ENCODE measurements at regions not wholly inside any gene's neighbourhood (a gene's known extent, or its start where the extent isn't known, plus 50 kb on each side); places are given as distances from the start of the nearest gene placed in this dataset.

DNA sequence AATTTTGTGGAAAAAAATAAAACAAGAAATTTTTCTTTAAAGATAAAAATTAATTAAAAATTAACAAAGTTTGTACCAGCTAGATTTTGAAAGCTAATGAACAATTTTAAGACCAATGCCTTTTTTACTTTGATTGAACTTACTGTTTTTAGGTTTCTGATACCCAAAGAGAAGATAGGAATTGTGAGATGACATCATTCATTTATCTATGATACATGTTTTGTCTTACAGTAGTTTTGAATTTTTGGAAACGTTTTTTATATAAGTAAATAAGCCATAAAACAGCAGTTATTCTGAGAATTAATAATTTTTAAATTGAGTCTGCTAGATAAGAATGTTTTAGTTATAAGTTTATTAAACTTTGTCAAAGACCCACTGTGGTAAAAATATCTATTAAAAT, 65.0 kb upstream of the GPR174 start:
- ChIA-PET CTCF (no interaction called here), POLR2A (no interaction called here)
- Histone ChIP-seq H3K27me3 (ENCODE audit: control insufficient read depth, insufficient read depth, low read length) (no peaks in the 10 kb centered on the region), H3K36me3 (ENCODE audit: control insufficient read depth, insufficient read depth, low read length) (no peaks in the 10 kb centered on the region), H3K4me3 (ENCODE audit: low read depth, low read length) (no peak overlapping the region)
- TF ChIP-seq, protein P1, sequence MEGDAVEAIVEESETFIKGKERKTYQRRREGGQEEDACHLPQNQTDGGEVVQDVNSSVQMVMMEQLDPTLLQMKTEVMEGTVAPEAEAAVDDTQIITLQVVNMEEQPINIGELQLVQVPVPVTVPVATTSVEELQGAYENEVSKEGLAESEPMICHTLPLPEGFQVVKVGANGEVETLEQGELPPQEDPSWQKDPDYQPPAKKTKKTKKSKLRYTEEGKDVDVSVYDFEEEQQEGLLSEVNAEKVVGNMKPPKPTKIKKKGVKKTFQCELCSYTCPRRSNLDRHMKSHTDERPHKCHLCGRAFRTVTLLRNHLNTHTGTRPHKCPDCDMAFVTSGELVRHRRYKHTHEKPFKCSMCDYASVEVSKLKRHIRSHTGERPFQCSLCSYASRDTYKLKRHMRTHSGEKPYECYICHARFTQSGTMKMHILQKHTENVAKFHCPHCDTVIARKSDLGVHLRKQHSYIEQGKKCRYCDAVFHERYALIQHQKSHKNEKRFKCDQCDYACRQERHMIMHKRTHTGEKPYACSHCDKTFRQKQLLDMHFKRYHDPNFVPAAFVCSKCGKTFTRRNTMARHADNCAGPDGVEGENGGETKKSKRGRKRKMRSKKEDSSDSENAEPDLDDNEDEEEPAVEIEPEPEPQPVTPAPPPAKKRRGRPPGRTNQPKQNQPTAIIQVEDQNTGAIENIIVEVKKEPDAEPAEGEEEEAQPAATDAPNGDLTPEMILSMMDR (IDR thresholded peaks at IDR 0.05; ENCODE audit: insufficient read depth, low read depth, low read length), result no peak
- DNase-seq (ENCODE audit: low read depth), result no peak

GRCh38 chrX:79080141-79080540, 64.3 kb upstream of the GPR174 start:
- ChIA-PET POLR2A (no interaction called here), CTCF (interaction anchor here (0.6 to 0.7 kb wide), 2 partner anchors 9 to 743 kb away, joined by 3 to 4 read pairs; no protein-coding TSS in a partner anchor)
- TF ChIP-seq, protein P1 (IDR thresholded peaks at IDR 0.05; ENCODE audit: insufficient read depth, low read depth, low read length), result no peak
- DNase-seq (ENCODE audit: low read depth), result no peak
- no peaks in the 10 kb centered on the region for H3K36me3 ChIP-seq (ENCODE audit: control insufficient read depth, insufficient read depth, low read length)
- no peak overlapping the region for H3K4me3 ChIP-seq (ENCODE audit: low read depth, low read length)
- no peaks in the 10 kb centered on the region for H3K27me3 ChIP-seq (ENCODE audit: control insufficient read depth, insufficient read depth, low read length)

DNA sequence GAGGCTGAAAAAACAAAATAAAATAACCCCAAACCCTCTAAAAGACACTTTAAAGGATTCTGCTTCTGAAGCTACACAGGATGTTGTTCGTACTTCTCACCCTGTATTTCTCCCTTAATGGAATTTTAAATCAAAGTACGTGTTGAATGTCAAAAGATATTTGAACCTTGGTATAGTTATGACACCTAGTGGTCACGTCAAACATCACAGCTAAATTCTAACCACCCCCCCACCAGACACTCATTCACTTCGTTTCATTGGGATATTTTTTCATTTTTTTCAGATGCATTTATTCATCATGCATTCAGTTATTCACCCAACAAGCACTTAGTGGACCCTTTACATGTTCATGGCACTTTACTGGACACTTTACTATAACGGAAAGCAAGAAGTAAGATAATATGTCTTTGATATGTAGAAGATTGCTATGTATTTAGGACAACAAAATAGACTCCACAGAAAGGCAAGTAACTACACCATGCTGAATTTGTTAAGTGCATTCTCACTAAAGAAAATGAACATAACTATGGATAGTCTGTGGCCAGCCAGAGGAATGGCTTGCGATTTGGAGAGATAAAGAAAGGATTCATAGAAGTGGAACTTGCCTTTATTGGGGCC, 62.5 kb upstream of the GPR174 start:
- Histone ChIP-seq H3K4me3 (ENCODE audit: low read depth, low read length) (no peak overlapping the region), H3K27me3 (ENCODE audit: control insufficient read depth, insufficient read depth, low read length) (no peaks in the 10 kb centered on the region), H3K36me3 (ENCODE audit: control insufficient read depth, insufficient read depth, low read length) (no peaks in the 10 kb centered on the region)
- CTCF ChIA-PET, result interaction anchor here (0.5 to 1.4 kb wide), 3 partner anchors 25 to 374 kb away, joined by 3 to 6 read pairs (median 3); no protein-coding TSS in a partner anchor
- DNase-seq (ENCODE audit: low read depth), result no peak
- TF ChIP-seq, protein P1 (IDR thresholded peaks at IDR 0.05; ENCODE audit: insufficient read depth, low read depth, low read length), result peak; percentile 44
- POLR2A ChIA-PET, result no interaction called here

GRCh38 chrX:79082899-79083298, 61.6 kb upstream of the GPR174 start:
- ChIA-PET POLR2A (no interaction called here), CTCF (interaction anchor here (1.4 kb wide), 1 partner anchor 24 kb away, joined by 3 read pairs; no protein-coding TSS in a partner anchor)
- no peak overlapping the region for H3K4me3 ChIP-seq (ENCODE audit: low read depth, low read length)
- no peaks in the 10 kb centered on the region for H3K36me3 ChIP-seq (ENCODE audit: control insufficient read depth, insufficient read depth, low read length)
- H3K27me3 ChIP-seq (ENCODE audit: control insufficient read depth, insufficient read depth, low read length), result no peaks in the 10 kb centered on the region
- TF ChIP-seq, protein P1 (IDR thresholded peaks at IDR 0.05; ENCODE audit: insufficient read depth, low read depth, low read length), result no peak
- DNase-seq (ENCODE audit: low read depth), result no peak

DNA sequence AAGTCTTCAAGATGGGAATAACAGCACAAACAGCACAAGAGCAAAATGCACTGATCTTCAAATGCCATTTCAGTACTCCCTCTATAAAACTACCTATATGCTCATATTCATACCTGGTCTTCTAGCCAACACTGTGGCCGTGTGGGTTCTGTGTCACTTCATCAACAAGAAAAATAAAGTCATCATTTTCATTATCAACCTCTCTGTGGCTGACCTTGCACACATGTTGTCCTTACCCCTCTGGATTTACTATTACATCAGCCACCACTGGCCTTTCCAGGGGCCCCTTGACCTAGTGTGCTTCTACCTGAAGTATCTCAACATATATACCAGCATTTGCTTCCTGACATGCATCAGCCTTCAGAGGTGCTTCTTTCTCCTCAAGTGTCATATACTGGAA, 59.6 kb upstream of the GPR174 start:
- Histone ChIP-seq H3K4me3 (ENCODE audit: low read depth, low read length) (no peak overlapping the region), H3K36me3 (ENCODE audit: control insufficient read depth, insufficient read depth, low read length) (no peaks in the 10 kb centered on the region), H3K27me3 (ENCODE audit: control insufficient read depth, insufficient read depth, low read length) (no peaks in the 10 kb centered on the region)
- POLR2A ChIA-PET, result no interaction called here
- TF ChIP-seq, protein P1 (IDR thresholded peaks at IDR 0.05; ENCODE audit: insufficient read depth, low read depth, low read length), result no peak
- CTCF ChIA-PET, result no interaction called here
- no peak for DNase-seq (ENCODE audit: low read depth)

All from BJ (cell line).